ENCODE measurements at regions not wholly inside any gene's neighbourhood (a gene's known extent, or its start where the extent isn't known, plus 50 kb on each side); places are given as distances from the start of the nearest gene placed in this dataset.
A peak's percentile ranks its signal among the peaks of the same experiment; 100 is the strongest.

GRCh38 chr6:80689716-80690395, 583.4 kb downstream of the BCKDHB start:
- no peak for DNase-seq

- DNase-seq = no peak
Measured at GRCh38 chr6:80679992-80680391, 573.5 kb downstream of the BCKDHB start.

DNA sequence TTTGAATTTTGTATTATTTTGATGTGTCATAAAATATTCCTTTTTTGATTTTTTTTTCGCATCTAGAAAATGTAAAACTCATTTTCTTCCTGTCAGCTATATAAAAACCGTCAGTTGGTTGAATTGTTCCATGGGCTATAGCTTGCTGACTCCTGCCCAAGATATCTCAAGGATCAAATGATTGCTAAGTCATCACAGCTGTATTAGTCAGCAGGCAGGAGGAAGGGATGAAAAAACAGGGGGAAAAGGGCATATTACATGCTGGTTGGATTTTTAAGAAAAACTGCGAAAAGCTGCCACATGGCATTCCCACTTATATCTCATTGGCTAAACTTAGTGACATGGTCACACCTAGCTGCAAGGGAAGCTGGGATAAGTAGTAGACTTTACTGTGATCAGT, 569.9 kb downstream of the BCKDHB start:
- no peak for DNase-seq

DNA sequence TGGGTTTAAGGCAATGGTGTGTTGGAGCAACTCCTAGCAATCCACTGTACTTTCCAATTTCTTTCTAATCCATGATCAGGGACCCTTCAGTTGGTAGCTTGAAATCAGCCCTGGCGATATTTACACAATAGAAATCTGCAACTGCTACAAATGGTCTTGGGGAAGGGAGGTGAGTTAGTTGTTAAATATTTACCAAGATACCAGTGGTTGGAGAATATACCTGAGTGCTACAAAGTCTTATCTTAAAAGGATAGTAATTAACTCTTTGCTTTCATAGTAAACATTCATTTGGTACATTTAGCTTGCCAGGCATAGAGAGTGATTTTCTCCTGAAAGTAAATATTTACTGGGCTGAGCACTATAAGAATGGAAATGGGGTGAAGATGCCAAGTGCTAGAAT, 568.2 kb downstream of the BCKDHB start:
- no peak for DNase-seq

GRCh38 chr6:80673367-80673766, 566.9 kb downstream of the BCKDHB start:
- DNase-seq = no peak

GRCh38 chr6:80667006-80667405, 560.5 kb downstream of the BCKDHB start:
- DNase-seq = no peak

DNA sequence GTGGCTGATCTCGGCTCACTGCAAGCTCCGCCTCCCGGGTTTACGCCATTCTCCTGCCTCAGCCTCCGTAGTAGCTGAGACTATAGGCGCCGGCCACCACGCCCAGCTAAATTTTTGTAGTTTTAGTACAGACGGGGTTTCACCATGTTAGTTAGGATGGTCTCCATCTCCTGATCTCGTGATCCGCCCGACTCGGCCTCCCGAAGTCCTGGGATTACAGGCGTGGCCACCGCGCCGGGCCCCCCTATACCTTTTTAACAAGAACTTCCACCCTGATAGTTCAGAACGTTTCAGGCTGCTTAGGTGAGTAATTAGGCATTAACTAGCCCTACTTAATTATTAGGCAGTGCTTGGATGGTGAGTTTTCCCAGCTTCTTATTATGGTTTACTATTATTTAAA, 552.5 kb downstream of the BCKDHB start:
- no peak for DNase-seq

DNA sequence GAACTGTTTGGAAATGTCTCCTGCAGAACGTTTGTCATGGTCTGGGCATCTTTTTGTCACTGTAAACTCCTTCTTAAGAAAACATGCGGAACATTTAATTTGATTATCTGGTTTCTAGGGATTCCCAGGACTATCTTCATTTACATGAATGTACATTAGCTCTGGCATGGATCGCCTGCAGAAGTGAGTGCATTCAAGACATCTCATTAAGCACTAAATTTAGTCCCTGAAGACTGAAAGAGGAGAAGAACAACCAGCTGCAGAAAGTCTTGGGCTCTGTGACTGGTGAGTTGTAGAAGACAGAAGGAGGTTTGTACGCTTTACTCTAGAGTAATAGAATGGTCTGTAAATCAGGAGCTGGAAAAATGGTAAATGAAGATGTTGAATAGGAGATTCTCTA, 540.7 kb downstream of the BCKDHB start:
- DNase-seq = no peak

GRCh38 chr6:80643881-80644280, 537.4 kb downstream of the BCKDHB start:
- no peak for DNase-seq

GRCh38 chr6:80642452-80642851, 536.0 kb downstream of the BCKDHB start:
- no peak for DNase-seq

- DNase-seq = no peak
Measured at GRCh38 chr6:80641591-80641990, 535.1 kb downstream of the BCKDHB start.

DNA sequence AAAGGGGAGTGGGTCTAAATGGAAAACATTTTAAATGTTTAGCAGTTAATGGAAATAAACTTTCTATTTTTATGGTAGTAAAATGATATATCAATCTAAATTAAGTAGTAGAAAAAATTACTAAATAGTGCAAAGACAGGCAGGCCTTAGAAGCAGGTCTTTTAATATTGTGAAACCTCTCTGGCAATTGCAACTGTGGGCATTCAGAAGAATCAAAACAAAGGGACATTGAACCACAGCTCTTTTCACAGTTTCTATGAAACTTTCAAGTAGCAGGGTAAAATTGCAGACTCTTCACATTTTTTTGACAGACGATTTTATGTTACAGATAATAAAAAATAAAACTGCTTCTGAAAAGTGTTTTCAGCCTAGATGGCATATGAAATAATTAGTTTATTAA, 533.7 kb downstream of the BCKDHB start:
- no peak for DNase-seq

DNA sequence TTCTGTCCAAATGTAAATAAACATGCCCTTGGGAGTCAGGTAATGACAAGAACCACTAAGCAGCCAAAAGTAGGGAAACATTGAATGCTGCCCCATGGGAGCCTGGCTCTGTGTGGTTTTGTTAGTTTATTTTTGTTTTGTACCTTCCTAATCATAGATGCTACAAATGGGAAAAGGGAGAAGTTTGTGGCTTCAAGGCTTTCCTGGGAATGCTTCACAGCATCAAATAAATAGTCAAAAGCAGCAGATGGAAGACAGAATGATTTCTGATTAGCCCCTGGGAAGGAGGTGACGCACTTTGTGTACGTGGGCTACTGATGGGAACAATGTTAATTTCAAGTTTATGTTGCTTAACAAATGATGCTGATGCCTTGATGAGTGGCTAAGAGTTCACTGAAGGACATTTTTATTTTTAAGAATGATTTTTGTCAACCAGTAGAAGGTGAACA, 532.7 kb downstream of the BCKDHB start:
- no peak for DNase-seq

- DNase-seq = peak; percentile 14
Measured at GRCh38 chr6:80638213-80639055, 532.0 kb downstream of the BCKDHB start.

- DNase-seq = no peak
Measured at GRCh38 chr6:80637312-80637711, 530.8 kb downstream of the BCKDHB start.

GRCh38 chr6:80636689-80637088, 530.2 kb downstream of the BCKDHB start:
- DNase-seq = no peak

DNA sequence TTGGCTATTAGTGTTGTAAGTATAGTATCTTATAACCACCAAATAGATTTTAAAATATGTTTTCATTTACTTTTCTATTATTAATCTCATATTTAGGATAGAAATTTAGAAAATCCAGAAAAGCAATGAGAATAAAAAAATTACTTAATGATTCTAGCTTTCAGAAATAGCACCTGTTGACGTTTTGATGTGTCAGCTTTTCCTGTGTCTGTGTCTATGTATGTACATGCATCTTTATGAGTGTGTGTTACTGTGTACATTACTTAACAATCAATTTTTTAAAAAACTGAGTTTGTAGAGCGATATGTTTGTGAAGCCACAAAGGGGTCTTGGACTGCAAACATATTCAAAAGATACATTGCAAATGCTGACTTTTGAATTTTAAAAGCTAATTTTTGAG, 526.9 kb downstream of the BCKDHB start:
- DNase-seq = no peak

DNA sequence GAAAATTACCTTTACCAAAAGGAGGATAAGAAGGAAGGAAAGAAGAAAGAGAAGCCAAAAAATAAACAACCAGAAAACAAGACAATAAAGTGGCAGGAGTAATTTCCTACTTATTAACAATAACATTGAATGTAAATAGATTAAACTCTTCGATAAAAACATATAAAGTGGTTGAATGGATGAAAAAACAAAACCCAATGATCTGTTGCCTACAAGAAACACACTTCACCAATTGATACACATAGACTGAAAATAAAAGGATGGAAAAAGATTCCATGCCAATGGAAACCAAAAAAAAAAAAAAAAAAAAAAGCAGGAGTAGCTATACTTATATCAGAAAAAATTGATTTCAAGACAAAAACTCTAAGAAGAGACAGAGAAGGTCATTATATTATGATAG, 518.9 kb downstream of the BCKDHB start:
- DNase-seq = no peak

DNA sequence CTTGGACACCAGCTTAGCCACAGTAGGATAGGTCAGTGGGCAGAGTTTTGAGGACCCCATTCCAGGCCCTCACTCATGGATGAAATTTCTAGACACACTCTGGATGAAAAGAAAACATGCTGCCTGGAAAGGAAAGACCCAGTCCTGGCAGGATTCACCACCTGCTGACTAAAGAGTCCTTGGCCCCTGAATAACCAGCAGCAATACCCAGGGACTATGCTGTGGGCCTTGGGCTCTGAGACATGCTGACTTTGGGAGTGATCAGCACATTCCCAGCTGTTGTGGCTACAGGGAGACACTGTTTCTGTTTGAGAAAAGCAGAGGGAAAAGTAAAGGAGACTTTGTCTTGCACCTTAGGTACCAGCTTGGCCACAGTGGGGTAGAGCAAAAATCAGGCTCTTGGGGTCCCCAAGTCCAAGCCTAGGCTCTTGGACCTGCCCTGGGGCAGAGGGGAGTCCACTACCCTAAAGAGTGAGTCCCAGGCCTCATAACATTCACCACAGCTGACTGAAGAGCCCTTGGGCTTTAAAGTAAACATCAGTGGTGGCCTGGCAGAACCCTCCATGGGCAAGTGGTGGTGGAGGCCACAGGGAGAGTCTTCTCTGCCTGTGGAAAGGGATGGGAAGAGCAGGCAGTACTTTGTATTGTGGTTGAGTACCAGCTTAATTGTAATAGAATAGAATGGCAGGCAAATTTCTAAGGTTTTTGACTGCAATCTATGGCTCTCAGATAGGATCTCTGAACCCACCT, 516.8 kb downstream of the BCKDHB start:
- no peak for DNase-seq

DNA sequence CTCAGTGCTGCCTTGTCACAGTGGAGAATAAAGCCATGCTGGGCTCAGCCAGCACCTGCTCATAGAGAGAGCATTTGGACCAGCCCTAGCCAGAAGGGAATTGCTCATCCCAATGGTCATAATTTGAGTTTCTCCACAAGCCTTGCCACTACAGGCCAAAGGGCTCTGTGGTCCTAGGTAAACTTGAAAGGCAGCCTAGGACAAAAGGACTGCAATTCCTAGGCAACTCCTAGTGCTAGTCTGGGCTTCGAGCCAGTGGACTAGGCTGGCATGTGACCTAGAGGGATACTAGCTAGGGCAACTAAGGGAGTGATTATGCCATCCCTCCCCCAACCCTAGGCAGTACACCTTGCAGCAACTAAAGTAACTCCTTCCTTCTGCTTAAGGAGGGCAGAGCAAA, 516.2 kb downstream of the BCKDHB start:
- DNase-seq = no peak

GRCh38 chr6:80618953-80619352, 512.5 kb downstream of the BCKDHB start:
- DNase-seq = no peak

DNA sequence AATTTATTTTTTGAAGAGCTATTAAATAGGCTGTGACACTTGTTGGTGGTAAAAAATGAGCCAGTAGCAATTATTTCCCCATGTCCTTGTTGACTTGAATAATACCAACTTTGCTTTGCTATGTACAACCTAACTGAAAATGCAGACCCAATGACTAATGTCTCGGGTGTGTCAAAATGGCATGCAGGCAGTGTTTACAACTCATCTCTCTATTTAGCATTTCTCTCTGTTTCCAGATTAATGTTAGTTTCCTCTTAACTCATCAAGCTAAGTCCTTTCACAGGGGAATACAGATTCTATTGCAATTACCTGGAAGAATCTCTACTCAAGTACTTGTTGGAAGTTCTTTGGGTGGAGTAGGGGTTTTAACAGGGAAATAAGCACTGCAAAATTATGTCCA, 504.4 kb downstream of the BCKDHB start:
- DNase-seq = no peak

- no peak for DNase-seq
Measured at GRCh38 chr6:80608881-80609280, 502.4 kb downstream of the BCKDHB start.
